HG02852 (cell line): ENCODE measurements at regions not wholly inside any gene's neighbourhood (a gene's known extent, or its start where the extent isn't known, plus 50 kb on each side); places are given as distances from the start of the nearest gene placed in this dataset.
A peak's percentile ranks its signal among the peaks of the same experiment; 100 is the strongest.
"Not testable (repeated sequence)": the region's sequence is repeated elsewhere in the genome, so short reads cannot be mapped to it uniquely, and the experiment has no call there.

ENCODE experiments used
- ATAC-seq: cut with Tn5 transposase; IDR thresholded peaks from one replicate; pipeline ENCODE4 v1.9.1; 2021; ENCODE audit warnings: mild to moderate bottlenecking, moderate library complexity; ENCODE audit not compliant: unreplicated experiment

- no peak for ATAC-seq
Measured at GRCh38 chr1:102178480-102178879, 181.8 kb upstream of the OLFM3 start.

GRCh38 chr1:102174259-102174863, 177.6 kb upstream of the OLFM3 start:
- ATAC-seq: peak; percentile 82

GRCh38 chr1:102172200-102172599, 175.5 kb upstream of the OLFM3 start:
- ATAC-seq: no peak

- no peak for ATAC-seq
Measured at GRCh38 chr1:102163799-102164198, 167.1 kb upstream of the OLFM3 start.

- ATAC-seq: no peak
Measured at GRCh38 chr1:102151242-102151641, 154.5 kb upstream of the OLFM3 start.

- no peak for ATAC-seq
Measured at GRCh38 chr1:102120910-102121309, 124.2 kb upstream of the OLFM3 start.

- ATAC-seq: no peak
Measured at GRCh38 chr1:102118150-102118549, 121.4 kb upstream of the OLFM3 start.

GRCh38 chr1:102110586-102110985, 113.9 kb upstream of the OLFM3 start:
- ATAC-seq: no peak

GRCh38 chr1:102109493-102109892, 112.8 kb upstream of the OLFM3 start:
- ATAC-seq: not testable (repeated sequence)

- no peak for ATAC-seq
Measured at GRCh38 chr1:102107441-102107840, 110.7 kb upstream of the OLFM3 start.

- no peak for ATAC-seq
Measured at GRCh38 chr1:102105931-102106550, 109.3 kb upstream of the OLFM3 start.

- no peak for ATAC-seq
Measured at GRCh38 chr1:102103646-102104045, 106.9 kb upstream of the OLFM3 start.

- no peak for ATAC-seq
Measured at GRCh38 chr1:102102276-102102780, 105.6 kb upstream of the OLFM3 start.

GRCh38 chr1:102100666-102101065, 103.9 kb upstream of the OLFM3 start:
- ATAC-seq: no peak

- ATAC-seq: no peak
Measured at GRCh38 chr1:102099916-102100315, 103.2 kb upstream of the OLFM3 start.

GRCh38 chr1:102098536-102098935, 101.8 kb upstream of the OLFM3 start:
- no peak for ATAC-seq

- no peak for ATAC-seq
Measured at GRCh38 chr1:102098081-102098480, 101.4 kb upstream of the OLFM3 start.

GRCh38 chr1:102097451-102097850, 100.7 kb upstream of the OLFM3 start:
- no peak for ATAC-seq

- no peak for ATAC-seq
Measured at GRCh38 chr1:102096162-102096561, 99.4 kb upstream of the OLFM3 start.

- no peak for ATAC-seq
Measured at GRCh38 chr1:102089791-102090190, 93.1 kb upstream of the OLFM3 start.

GRCh38 chr1:102085896-102086295, 89.2 kb upstream of the OLFM3 start:
- no peak for ATAC-seq

- ATAC-seq: no peak
Measured at GRCh38 chr1:102084771-102085535, 88.2 kb upstream of the OLFM3 start.
